HCT116 (cell line): ENCODE measurements at regions not wholly inside any gene's neighbourhood (a gene's known extent, or its start where the extent isn't known, plus 50 kb on each side); places are given as distances from the start of the nearest gene placed in this dataset.

Experiments
- ATAC-seq: fragments of 200-7000 bp; cut with Tn5 transposase; 2 replicates; pipeline ENCODE4 v1.9.1; 2020; ENCODE audit warnings: mild to moderate bottlenecking, moderate library complexity
- BruUV-seq: library from RNA; stranded (reverse); fragments of 400-500 nt; replicated peaks from 2 replicates; lab custom pipeline; 2021; lab: Mats Ljungman, UMichigan
- CTCF ChIA-PET: fragments of 300-600 bp; sonication (Branson Sonifier 250); formaldehyde crosslinking; loops from one replicate; lab custom pipeline; 2021; ENCODE audit warnings: antibody characterized with exemption; lab: Charles Lee
- POLR2A ChIA-PET: fragments of 300-600, 350-600 bp; sonication (Branson Sonifier 250); formaldehyde crosslinking; loops from one replicate; lab custom pipeline; 2021; ENCODE audit warnings: antibody characterized with exemption; lab: Charles Lee
- RAD21 ChIA-PET, 2 experiments: fragments of 300-600 bp; sonication (Branson Sonifier 250); formaldehyde crosslinking; loops; one replicate each; lab custom pipeline; 2023; ENCODE audit warnings: low total read pairs in 2 of 2; ENCODE audit not compliant: uncharacterized antibody in 2 of 2, unreplicated experiment in 2 of 2, low non-redundant PET in 1 of 2; lab: Charles Lee
- DNase-seq: peaks from one replicate; pipeline ENCODE4 v3.0.0-alpha.2; 2010; ENCODE audit warnings: low read depth, low spot score
- H2AFZ ChIP-seq: fragments of 200-600 bp; shearing (Covaris generic), sonication (generic); 2 replicates; pipeline ENCODE4 v1.6.1; 2017; ENCODE audit warnings: low read depth, mixed run types, mixed read lengths, antibody characterized with exemption, low read length; ENCODE audit not compliant: poor library complexity, severe bottlenecking
- H3K27ac ChIP-seq: 2 replicates; pipeline ENCODE4 v1.5.1; 2012; ENCODE audit warnings: low read depth, low read length
- H3K27me3 ChIP-seq: fragments of 200-600 bp; sonication (generic); 2 replicates; pipeline ENCODE4 v1.6.1; 2016; ENCODE audit warnings: mixed run types, low read length, mixed read lengths; ENCODE audit not compliant: insufficient read depth
- H3K36me3 ChIP-seq, 2 experiments: fragments of 200-500 bp in 1 of 2; fragments of 200-600 bp in 1 of 2; sonication (Bioruptor generic) in 1 of 2; sonication (generic) in 1 of 2; 2 replicates each; pipeline versions ENCODE4 v1.5.1 to v1.6.1; 2014 to 2016; ENCODE audit warnings: low read length in 2 of 2, inconsistent platforms in 1 of 2, mixed read lengths in 1 of 2, mixed run types in 1 of 2; ENCODE audit not compliant: insufficient read depth in 2 of 2, control insufficient read depth in 1 of 2
- H3K4me1 ChIP-seq, 2 experiments: fragments of 200-600 bp in 1 of 2; sonication (generic) in 1 of 2; 2 replicates each; pipeline versions ENCODE4 v1.5.1 to v1.6.1; 2012 to 2017; ENCODE audit warnings: low read length in 2 of 2, inconsistent platforms in 1 of 2, mild to moderate bottlenecking in 1 of 2, mixed read lengths in 1 of 2, mixed run types in 1 of 2, moderate library complexity in 1 of 2; ENCODE audit not compliant: insufficient read depth in 2 of 2, control insufficient read depth in 1 of 2
- H3K4me2 ChIP-seq: fragments of 200-600 bp; sonication (generic); 2 replicates; pipeline ENCODE4 v1.6.1; 2017; ENCODE audit warnings: mixed run types, low read length, mixed read lengths
- H3K4me3 ChIP-seq, 2 experiments: fragments of 200-600 bp in 1 of 2; sonication (generic) in 1 of 2; replicated peaks in 1 of 2; 2 replicates each; pipeline ENCODE4 v1.5.1; 2011 to 2016; ENCODE audit warnings: low read length in 2 of 2, control low read depth in 1 of 2, low read depth in 1 of 2, mild to moderate bottlenecking in 1 of 2, mixed read lengths in 1 of 2, mixed run types in 1 of 2
- H3K79me2 ChIP-seq: fragments of 200-600 bp; sonication (generic); 2 replicates; pipeline ENCODE4 v1.6.1; 2017; ENCODE audit warnings: mild to moderate bottlenecking, mixed run types, low read length, moderate library complexity, mixed read lengths; ENCODE audit not compliant: insufficient read depth
- H3K9ac ChIP-seq: fragments of 200-600 bp; sonication (generic); 2 replicates; pipeline ENCODE4 v1.6.1; 2016; ENCODE audit warnings: low read length, mixed read lengths
- H3K9me2 ChIP-seq: fragments of 200-600 bp; sonication (generic), shearing (Covaris generic); 2 replicates; pipeline ENCODE4 v1.6.1; 2017; ENCODE audit warnings: mixed run types, mild to moderate bottlenecking, moderate library complexity; ENCODE audit not compliant: insufficient read depth
- H3K9me3 ChIP-seq, 2 experiments: fragments of 200-500 bp in 1 of 2; fragments of 200-600 bp in 1 of 2; sonication (Bioruptor generic) in 1 of 2; sonication (generic) in 1 of 2; 2 replicates each; pipeline ENCODE4 v1.6.1; 2014 to 2017; ENCODE audit warnings: low read length in 2 of 2, mixed read lengths in 2 of 2, inconsistent platforms in 1 of 2, low read depth in 1 of 2, mild to moderate bottlenecking in 1 of 2, mixed run types in 1 of 2, moderate library complexity in 1 of 2; ENCODE audit not compliant: control insufficient read depth in 1 of 2, insufficient read depth in 1 of 2
- H4K20me1 ChIP-seq: fragments of 200-600 bp; sonication (generic), shearing (Covaris generic); 2 replicates; pipeline ENCODE4 v1.6.1; 2017; ENCODE audit warnings: mixed run types, mild to moderate bottlenecking, moderate library complexity; ENCODE audit not compliant: insufficient read depth
- EGR1 ChIP-seq: IDR thresholded peaks from 2 replicates; pipeline ENCODE4 v1.6.1; 2012; ENCODE audit warnings: low read depth
- EZH2phosphoT487 ChIP-seq: fragments of 200-600 bp; IDR thresholded peaks from 2 replicates; pipeline ENCODE4 v1.6.1; 2018; ENCODE audit warnings: antibody characterized with exemption, borderline replicate concordance
- POLR2A ChIP-seq: IDR thresholded peaks from 2 replicates; pipeline ENCODE4 v1.7.0; 2011; ENCODE audit warnings: borderline replicate concordance; ENCODE audit not compliant: insufficient read depth, insufficient read length; ENCODE audit errors: extremely low read depth
- POLR2AphosphoS5 ChIP-seq: IDR thresholded peaks from 2 replicates; pipeline ENCODE4 v1.6.1; 2011; ENCODE audit warnings: mild to moderate bottlenecking, low read depth, low read length, moderate library complexity
- SIN3A ChIP-seq: IDR thresholded peaks from 2 replicates; pipeline ENCODE4 v1.6.1; 2012; ENCODE audit warnings: low read depth
- SP1 ChIP-seq: IDR thresholded peaks from 2 replicates; pipeline ENCODE4 v1.6.1; 2012; ENCODE audit warnings: low read depth
- SRF ChIP-seq: IDR thresholded peaks from 2 replicates; pipeline ENCODE4 v1.6.1; 2012; ENCODE audit warnings: low read depth
- intact Hi-C: fragments of 100-400 bp; cut with micrococcal nuclease; formaldehyde crosslinking; loops from 2 replicates; pipeline ENCODE4 v1.10.0; 2022
- TF ChIP-seq, protein P1 (sequence below), 3 experiments: fragments of 200-600 bp in 1 of 3; sonication (generic) in 1 of 3; IDR thresholded peaks in 2 of 3; conservative IDR thresholded peaks in 1 of 3; 2 replicates each; pipeline ENCODE4 v1.5.1; 2012 to 2017; ENCODE audit warnings: low read depth in 2 of 3, low read length in 2 of 3, antibody characterized with exemption in 1 of 3, borderline replicate concordance in 1 of 3, control low read depth in 1 of 3, mild to moderate bottlenecking in 1 of 3, mixed read lengths in 1 of 3, mixed run types in 1 of 3, moderate library complexity in 1 of 3; ENCODE audit not compliant: insufficient read depth in 1 of 3
- TF ChIP-seq, protein P2 (sequence below): IDR thresholded peaks from 2 replicates; pipeline ENCODE4 v1.6.1; 2012
- TF ChIP-seq, protein P3 (sequence below): IDR thresholded peaks from 2 replicates; pipeline ENCODE4 v1.6.1; 2012

DNA sequence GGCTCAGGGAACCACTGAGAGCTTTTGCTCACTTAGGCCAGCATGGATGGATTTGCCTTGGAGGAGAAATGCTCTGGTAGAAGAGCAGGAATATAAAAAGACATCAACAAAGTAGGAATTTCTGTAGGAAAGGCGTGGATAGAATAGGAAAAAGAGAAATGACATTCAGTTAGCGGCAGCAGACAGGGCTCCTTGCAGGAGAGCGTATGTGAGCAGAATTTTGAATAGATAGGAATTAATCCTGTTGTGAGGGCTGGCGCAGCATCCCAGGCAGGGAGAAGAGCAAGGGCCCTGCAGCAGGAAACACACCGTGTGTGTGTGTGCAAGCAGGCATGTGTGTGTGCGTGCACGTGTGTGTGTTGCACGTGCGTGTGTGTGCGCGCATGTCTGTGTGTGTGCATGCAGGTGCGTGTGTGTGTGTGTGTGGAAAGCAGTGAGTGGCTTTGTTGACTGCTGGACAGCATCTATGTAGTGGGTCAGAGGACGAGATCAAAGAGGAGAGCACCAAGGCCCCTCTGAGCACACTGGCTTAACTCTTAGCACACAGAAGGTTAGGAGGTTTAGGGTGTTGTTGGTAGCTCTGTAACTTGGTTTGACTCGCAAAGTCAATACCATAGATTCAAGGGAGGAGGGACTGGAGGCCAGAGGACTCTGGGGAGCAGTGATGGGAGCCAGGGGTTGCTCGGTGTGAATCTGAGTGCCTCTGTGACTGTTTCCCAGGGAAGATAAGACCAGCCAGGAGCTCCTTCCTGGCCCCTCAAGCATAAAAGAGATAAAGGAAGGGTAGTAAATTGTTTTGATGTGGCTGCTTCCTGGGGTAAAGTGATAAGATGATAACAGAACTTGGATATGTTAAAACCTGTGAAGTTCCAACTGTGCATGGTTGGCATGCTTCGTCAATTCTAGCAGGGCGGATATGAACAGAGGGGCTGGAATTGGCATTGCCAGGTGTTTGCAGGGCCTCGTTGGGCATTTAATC, 639.5 kb downstream of the NR2F2 start (continued):
- TF ChIP-seq EGR1 (no peak), SRF (no peak), EZH2phosphoT487 (no peak), SP1 (no peak), SIN3A (no peak), POLR2AphosphoS5 (no peak)
- TF ChIP-seq, protein P1, sequence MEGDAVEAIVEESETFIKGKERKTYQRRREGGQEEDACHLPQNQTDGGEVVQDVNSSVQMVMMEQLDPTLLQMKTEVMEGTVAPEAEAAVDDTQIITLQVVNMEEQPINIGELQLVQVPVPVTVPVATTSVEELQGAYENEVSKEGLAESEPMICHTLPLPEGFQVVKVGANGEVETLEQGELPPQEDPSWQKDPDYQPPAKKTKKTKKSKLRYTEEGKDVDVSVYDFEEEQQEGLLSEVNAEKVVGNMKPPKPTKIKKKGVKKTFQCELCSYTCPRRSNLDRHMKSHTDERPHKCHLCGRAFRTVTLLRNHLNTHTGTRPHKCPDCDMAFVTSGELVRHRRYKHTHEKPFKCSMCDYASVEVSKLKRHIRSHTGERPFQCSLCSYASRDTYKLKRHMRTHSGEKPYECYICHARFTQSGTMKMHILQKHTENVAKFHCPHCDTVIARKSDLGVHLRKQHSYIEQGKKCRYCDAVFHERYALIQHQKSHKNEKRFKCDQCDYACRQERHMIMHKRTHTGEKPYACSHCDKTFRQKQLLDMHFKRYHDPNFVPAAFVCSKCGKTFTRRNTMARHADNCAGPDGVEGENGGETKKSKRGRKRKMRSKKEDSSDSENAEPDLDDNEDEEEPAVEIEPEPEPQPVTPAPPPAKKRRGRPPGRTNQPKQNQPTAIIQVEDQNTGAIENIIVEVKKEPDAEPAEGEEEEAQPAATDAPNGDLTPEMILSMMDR (IDR thresholded peaks at IDR 0.05 in 2 of 3, conservative IDR thresholded peaks at IDR 0.05 in 1 of 3; ENCODE audit: borderline replicate concordance in 1 of 3, insufficient read depth in 1 of 3, low read depth in 2 of 3, low read length in 2 of 3) = no peak
- TF ChIP-seq, protein P2, sequence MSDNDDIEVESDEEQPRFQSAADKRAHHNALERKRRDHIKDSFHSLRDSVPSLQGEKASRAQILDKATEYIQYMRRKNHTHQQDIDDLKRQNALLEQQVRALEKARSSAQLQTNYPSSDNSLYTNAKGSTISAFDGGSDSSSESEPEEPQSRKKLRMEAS = no peak
- TF ChIP-seq, protein P3, sequence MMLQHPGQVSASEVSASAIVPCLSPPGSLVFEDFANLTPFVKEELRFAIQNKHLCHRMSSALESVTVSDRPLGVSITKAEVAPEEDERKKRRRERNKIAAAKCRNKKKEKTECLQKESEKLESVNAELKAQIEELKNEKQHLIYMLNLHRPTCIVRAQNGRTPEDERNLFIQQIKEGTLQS = no peak

DNA sequence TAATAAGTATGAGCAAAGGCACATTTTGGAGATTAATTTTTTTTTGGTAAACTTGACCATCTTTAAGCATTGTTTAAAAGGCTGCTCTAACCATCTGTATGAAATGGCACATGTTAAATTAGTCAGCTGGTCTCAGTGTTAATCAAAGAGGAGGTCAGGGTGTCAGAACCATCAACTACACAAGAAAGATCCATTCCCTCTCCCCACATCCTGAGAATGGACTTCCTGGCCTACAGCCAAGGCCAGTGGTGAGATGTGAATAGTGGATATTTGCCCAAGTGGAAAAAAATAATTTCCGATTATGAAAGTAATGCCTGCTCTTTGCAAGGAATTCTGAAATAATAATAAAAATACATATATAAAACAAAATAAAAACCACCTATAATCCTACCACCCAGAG, 641.7 kb downstream of the NR2F2 start:
- H3K4me2 ChIP-seq = no peak overlapping the region
- ChIA-PET RAD21 (no interaction called here), POLR2A (no interaction called here), CTCF (no interaction called here)
- peaks cover 0 to 4% of the 10 kb centered on the region in 2 experiments; a peak in 2 of 4 replicates for H3K9me3 ChIP-seq
- DNase-seq (no peak), ATAC-seq (no peak)
- no peaks in the 10 kb centered on the region for H3K27me3 ChIP-seq
- intact Hi-C loops = no loop called here
- H3K27ac ChIP-seq = no peak overlapping the region
- no peak for TF ChIP-seq POLR2A
- H3K79me2 ChIP-seq = no peaks in the 10 kb centered on the region
- H3K36me3 ChIP-seq = no peaks in the 10 kb centered on the region
- no peak overlapping the region for H3K4me3 ChIP-seq
- no peaks in the 10 kb centered on the region for H4K20me1 ChIP-seq
- no peak overlapping the region for H2AFZ ChIP-seq
- H3K9ac ChIP-seq = no peak overlapping the region
- no peaks in the 10 kb centered on the region for H3K9me2 ChIP-seq
- BruUV-seq = no TSS peak
- H3K4me1 ChIP-seq = no peaks in the 10 kb centered on the region
